OCI-LY3 (cell line): ENCODE measurements at regions not wholly inside any gene's neighbourhood (a gene's known extent, or its start where the extent isn't known, plus 50 kb on each side); places are given as distances from the start of the nearest gene placed in this dataset.

Experiments used
- H2AFZ ChIP-seq: fragments of 200-600, 300-600 bp; shearing (Covaris generic); 2 replicates; pipeline ENCODE4 v1.6.0; 2014; ENCODE audit warnings: antibody characterized with exemption, low read depth, low read length
- H3K27ac ChIP-seq: fragments of 200-600, 300-600 bp; sonication (generic); 2 replicates; pipeline ENCODE4 v1.5.1; 2014; ENCODE audit warnings: mild to moderate bottlenecking, low read length, moderate library complexity, mixed read lengths
- H3K27me3 ChIP-seq: fragments of 200-600, 300-600 bp; sonication (generic); 2 replicates; pipeline ENCODE4 v1.6.1; 2014; ENCODE audit warnings: low read depth, low read length, mixed read lengths
- H3K36me3 ChIP-seq: fragments of 200-600, 300-600 bp; sonication (generic); replicated peaks from 2 replicates; pipeline ENCODE3; 2014; ENCODE audit warnings: low read depth, low read length, mixed read lengths
- H3K4me1 ChIP-seq: fragments of 300-600, 200-600 bp; sonication (generic); 2 replicates; pipeline ENCODE4 v1.6.1; 2014; ENCODE audit warnings: low read length, mixed read lengths
- H3K4me2 ChIP-seq: fragments of 200-600, 300-600 bp; sonication (generic); 2 replicates; pipeline ENCODE4 v1.6.1; 2014; ENCODE audit warnings: low read length, mixed read lengths
- H3K4me3 ChIP-seq: fragments of 300-600, 200-600 bp; sonication (generic); 2 replicates; pipeline ENCODE4 v1.5.1; 2014; ENCODE audit warnings: antibody characterized with exemption, mild to moderate bottlenecking, low read length, moderate library complexity
- H3K79me2 ChIP-seq: fragments of 300-600, 200-600 bp; shearing (Covaris generic); 2 replicates; pipeline ENCODE4 v1.6.1; 2014; ENCODE audit warnings: mild to moderate bottlenecking, low read length, mixed read lengths
- H3K9ac ChIP-seq: fragments of 300-600, 200-600 bp; shearing (Covaris generic); 2 replicates; pipeline ENCODE4 v1.6.0; 2014; ENCODE audit warnings: mild to moderate bottlenecking, low read length, moderate library complexity
- H3K9me3 ChIP-seq: fragments of 200-600, 300-600 bp; shearing (Covaris generic); 2 replicates; pipeline ENCODE4 v1.6.1; 2014; ENCODE audit warnings: low read length, mixed read lengths; ENCODE audit not compliant: insufficient read depth
- H4K20me1 ChIP-seq: fragments of 200-600, 300-600 bp; sonication (generic); 2 replicates; pipeline ENCODE4 v1.6.1; 2016; ENCODE audit warnings: low read length, mixed read lengths; ENCODE audit not compliant: insufficient read depth
- EZH2phosphoT487 ChIP-seq: fragments of 200-600 bp; shearing (Covaris generic); IDR thresholded peaks from 2 replicates; pipeline ENCODE4 v1.6.1; 2018; ENCODE audit warnings: antibody characterized with exemption, mixed run types, low read depth
- TF ChIP-seq, protein P1 (sequence below): fragments of 200-600, 300-600 bp; sonication (generic); IDR thresholded peaks from 2 replicates; pipeline ENCODE4 v1.5.1; 2014; ENCODE audit warnings: antibody characterized with exemption, low read length, low read depth

DNA sequence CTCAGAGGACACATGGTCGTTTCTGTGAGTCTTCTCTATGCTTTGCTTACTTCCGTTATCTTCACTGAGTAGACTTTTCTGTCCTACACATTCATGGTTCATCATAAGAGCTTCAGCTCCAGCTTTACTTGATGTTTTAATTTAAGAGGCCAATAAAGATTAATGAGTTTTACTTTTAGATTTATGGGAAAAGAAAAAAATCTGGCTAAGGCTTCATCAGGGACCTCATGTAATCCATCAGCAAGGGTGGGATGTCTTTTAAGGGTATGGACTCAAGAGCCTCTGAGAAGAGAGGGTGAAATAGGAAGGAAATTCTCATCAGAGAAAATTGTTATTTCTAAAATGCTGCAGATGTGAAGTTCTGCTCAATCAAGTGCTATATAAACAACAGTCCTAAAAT, 963.0 kb upstream of the RAG2 start:
- Histone ChIP-seq H3K27ac (no peak overlapping the region), H4K20me1 (no peaks in the 10 kb centered on the region), H3K79me2 (no peaks in the 10 kb centered on the region), H3K9me3 (no peaks in the 10 kb centered on the region), H3K27me3 (no peaks in the 10 kb centered on the region), H3K4me1 (no peaks in the 10 kb centered on the region), H3K4me2 (no peak overlapping the region), H2AFZ (no peak overlapping the region), H3K4me3 (no peak overlapping the region), H3K36me3 (no peaks in the 10 kb centered on the region), H3K9ac (no peak overlapping the region)
- no peak for TF ChIP-seq EZH2phosphoT487
- TF ChIP-seq, protein P1, sequence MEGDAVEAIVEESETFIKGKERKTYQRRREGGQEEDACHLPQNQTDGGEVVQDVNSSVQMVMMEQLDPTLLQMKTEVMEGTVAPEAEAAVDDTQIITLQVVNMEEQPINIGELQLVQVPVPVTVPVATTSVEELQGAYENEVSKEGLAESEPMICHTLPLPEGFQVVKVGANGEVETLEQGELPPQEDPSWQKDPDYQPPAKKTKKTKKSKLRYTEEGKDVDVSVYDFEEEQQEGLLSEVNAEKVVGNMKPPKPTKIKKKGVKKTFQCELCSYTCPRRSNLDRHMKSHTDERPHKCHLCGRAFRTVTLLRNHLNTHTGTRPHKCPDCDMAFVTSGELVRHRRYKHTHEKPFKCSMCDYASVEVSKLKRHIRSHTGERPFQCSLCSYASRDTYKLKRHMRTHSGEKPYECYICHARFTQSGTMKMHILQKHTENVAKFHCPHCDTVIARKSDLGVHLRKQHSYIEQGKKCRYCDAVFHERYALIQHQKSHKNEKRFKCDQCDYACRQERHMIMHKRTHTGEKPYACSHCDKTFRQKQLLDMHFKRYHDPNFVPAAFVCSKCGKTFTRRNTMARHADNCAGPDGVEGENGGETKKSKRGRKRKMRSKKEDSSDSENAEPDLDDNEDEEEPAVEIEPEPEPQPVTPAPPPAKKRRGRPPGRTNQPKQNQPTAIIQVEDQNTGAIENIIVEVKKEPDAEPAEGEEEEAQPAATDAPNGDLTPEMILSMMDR: no peak

- no peak overlapping the region for H3K9ac ChIP-seq
- no peak overlapping the region for H3K27ac ChIP-seq
- TF ChIP-seq EZH2phosphoT487: no peak
- TF ChIP-seq, protein P1: no peak
- H3K4me3 ChIP-seq: no peak overlapping the region
- H3K36me3 ChIP-seq: no peaks in the 10 kb centered on the region
- no peaks in the 10 kb centered on the region for H3K27me3 ChIP-seq
- no peaks in the 10 kb centered on the region for H3K4me1 ChIP-seq
- H2AFZ ChIP-seq: no peak overlapping the region
- no peaks in the 10 kb centered on the region for H3K9me3 ChIP-seq
- no peaks in the 10 kb centered on the region for H4K20me1 ChIP-seq
- H3K79me2 ChIP-seq: no peaks in the 10 kb centered on the region
- H3K4me2 ChIP-seq: no peak overlapping the region
Observed at GRCh38 chr11:37560346-37560745, 962.3 kb upstream of the RAG2 start.

DNA sequence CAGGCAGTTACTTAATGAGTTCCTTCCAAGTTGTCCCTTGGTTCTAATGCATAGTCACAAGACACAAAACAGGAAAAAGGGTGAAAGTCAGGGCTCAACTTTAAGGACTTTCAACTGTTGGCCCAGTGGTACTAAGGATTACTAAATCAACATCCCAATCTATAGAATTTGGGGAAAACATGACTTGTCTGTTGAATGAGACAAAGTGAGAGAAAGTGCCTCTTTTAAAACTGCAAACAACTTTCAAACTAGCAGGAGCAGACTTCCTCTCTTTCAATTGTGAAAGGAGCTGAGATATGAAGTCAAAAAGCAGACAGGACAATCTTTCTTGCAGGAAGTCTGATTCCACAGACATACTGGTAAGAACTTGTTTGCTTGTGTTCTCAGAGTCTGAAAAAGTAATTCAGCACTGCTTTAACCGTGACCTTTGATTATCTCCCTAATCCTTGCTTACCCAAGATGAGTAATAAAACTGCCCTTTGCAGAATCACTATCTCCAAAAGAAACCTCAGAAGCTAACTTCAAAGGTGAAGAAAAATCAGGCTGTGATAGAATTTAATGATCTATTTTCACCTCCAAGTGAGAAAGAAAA, 960.7 kb upstream of the RAG2 start:
- Histone ChIP-seq H3K9ac (no peak overlapping the region), H3K79me2 (no peaks in the 10 kb centered on the region), H4K20me1 (no peaks in the 10 kb centered on the region), H3K4me1 (no peaks in the 10 kb centered on the region), H3K4me2 (no peak overlapping the region), H3K27me3 (no peaks in the 10 kb centered on the region), H2AFZ (no peak overlapping the region), H3K27ac (no peak overlapping the region), H3K36me3 (no peaks in the 10 kb centered on the region), H3K9me3 (no peaks in the 10 kb centered on the region), H3K4me3 (no peak overlapping the region)
- no peak for TF ChIP-seq EZH2phosphoT487
- TF ChIP-seq, protein P1: no peak

DNA sequence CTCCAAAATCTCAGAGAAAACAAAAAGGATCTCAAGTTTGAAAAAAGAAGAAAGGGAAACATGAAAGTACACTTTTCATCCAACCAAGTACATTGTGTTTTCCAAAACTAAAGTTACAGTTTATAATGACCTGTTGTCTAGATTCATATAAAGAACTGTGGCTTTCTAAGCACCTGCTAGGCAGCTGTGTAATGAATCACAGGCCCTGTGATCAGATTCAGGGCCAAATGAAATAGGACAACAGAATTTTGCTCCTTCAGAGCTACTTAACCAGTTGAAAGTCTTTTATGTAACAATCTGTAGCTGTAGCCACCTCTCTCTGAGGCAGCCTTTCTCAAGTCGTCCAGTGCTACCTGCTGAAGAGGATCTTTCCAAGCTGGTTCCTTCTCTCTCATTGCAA, 960.0 kb upstream of the RAG2 start:
- Histone ChIP-seq H3K79me2 (no peaks in the 10 kb centered on the region), H3K9ac (no peak overlapping the region), H2AFZ (no peak overlapping the region), H3K4me3 (no peak overlapping the region), H4K20me1 (no peaks in the 10 kb centered on the region), H3K27me3 (no peaks in the 10 kb centered on the region), H3K36me3 (no peaks in the 10 kb centered on the region), H3K9me3 (no peaks in the 10 kb centered on the region), H3K27ac (no peak overlapping the region), H3K4me2 (no peak overlapping the region), H3K4me1 (no peaks in the 10 kb centered on the region)
- no peak for TF ChIP-seq EZH2phosphoT487
- TF ChIP-seq, protein P1: no peak
